Neural progenitor cell (in vitro differentiated cells): ENCODE measurements at regions not wholly inside any gene's neighbourhood (a gene's known extent, or its start where the extent isn't known, plus 50 kb on each side); places are given as distances from the start of the nearest gene placed in this dataset.

Source experiments
- DNase-seq: peaks from one replicate; pipeline ENCODE4 v3.0.0-alpha.2; 2016; ENCODE audit warnings: low spot score
- H2AFZ ChIP-seq: fragments of 200-600 bp; sonication (generic); replicated peaks from 2 replicates; pipeline ENCODE4 v1.6.1; 2016; ENCODE audit warnings: antibody characterized with exemption
- H3F3A ChIP-seq: fragments of 200-600 bp; sonication (generic); 2 replicates; pipeline ENCODE4 v1.6.1; 2016; ENCODE audit warnings: antibody characterized with exemption, low read depth
- H3K27ac ChIP-seq: fragments of 200-600 bp; sonication (generic); 2 replicates; pipeline ENCODE4 v1.5.1; 2016; ENCODE audit warnings: mild to moderate bottlenecking
- H3K27me3 ChIP-seq: fragments of 200-600 bp; sonication (generic); 2 replicates; pipeline ENCODE4 v1.6.1; 2016; ENCODE audit warnings: mild to moderate bottlenecking, moderate library complexity
- H3K36me3 ChIP-seq: fragments of 200-600 bp; sonication (generic); 2 replicates; pipeline ENCODE4 v1.5.1; 2016
- H3K4me1 ChIP-seq: fragments of 200-600 bp; sonication (generic); 2 replicates; pipeline ENCODE4 v1.6.1; 2016; ENCODE audit warnings: mixed run types
- H3K4me2 ChIP-seq: fragments of 200-600 bp; sonication (generic); 2 replicates; pipeline ENCODE4 v1.6.1; 2016
- H3K4me3 ChIP-seq: fragments of 200-600 bp; sonication (generic); 2 replicates; pipeline ENCODE4 v1.5.1; 2016
- H3K79me2 ChIP-seq: fragments of 200-600 bp; sonication (generic); 2 replicates; pipeline ENCODE4 v1.6.1; 2016; ENCODE audit warnings: low read depth
- H3K9ac ChIP-seq: fragments of 200-600 bp; sonication (generic); 2 replicates; pipeline ENCODE4 v1.6.1; 2016
- H3K9me3 ChIP-seq: fragments of 200-600 bp; sonication (generic); 2 replicates; pipeline ENCODE4 v1.5.1; 2016; ENCODE audit warnings: low read depth
- H4K20me1 ChIP-seq: fragments of 200-600 bp; sonication (generic); 2 replicates; pipeline ENCODE4 v1.6.1; 2016; ENCODE audit warnings: low read depth
- H3K27ac Mint-ChIP-seq: 3 replicates; pipeline ENCODE4 v1.8.0; 2021; ENCODE audit warnings: mixed read lengths
- H3K27me3 Mint-ChIP-seq: 2 replicates; pipeline ENCODE4 v1.8.0; 2022; ENCODE audit warnings: low read depth, mild to moderate bottlenecking, inconsistent platforms, moderate library complexity, mixed read lengths; ENCODE audit not compliant: insufficient read depth
- H3K36me3 Mint-ChIP-seq: 3 replicates; pipeline ENCODE4 v1.8.0; 2021; ENCODE audit warnings: mixed read lengths
- H3K4me1 Mint-ChIP-seq: 3 replicates; pipeline ENCODE4 v1.8.0; 2021; ENCODE audit warnings: mixed read lengths
- H3K4me3 Mint-ChIP-seq: 3 replicates; pipeline ENCODE4 v1.8.0; 2021; ENCODE audit warnings: mild to moderate bottlenecking, moderate library complexity, mixed read lengths
- H3K9me3 Mint-ChIP-seq: 3 replicates; pipeline ENCODE4 v1.8.0; 2020; ENCODE audit warnings: mixed read lengths
- CTCF ChIP-seq: fragments of 200-600 bp; sonication (generic); IDR thresholded peaks from 2 replicates; pipeline ENCODE4 v1.5.1; 2017; ENCODE audit warnings: antibody characterized with exemption, mild to moderate bottlenecking
- EZH2 ChIP-seq: fragments of 200-600 bp; sonication (generic); IDR thresholded peaks from 2 replicates; pipeline ENCODE4 v1.6.1; 2017; ENCODE audit warnings: antibody characterized with exemption, mild to moderate bottlenecking, moderate library complexity
- EZH2phosphoT487 ChIP-seq: fragments of 200-600 bp; sonication (generic); IDR thresholded peaks from 2 replicates; pipeline ENCODE4 v1.6.1; 2017; ENCODE audit warnings: antibody characterized with exemption

- H3K9me3 ChIP-seq = no peaks in the 10 kb centered on the region
- H3K4me3 ChIP-seq = no peak overlapping the region
- no peaks in the 10 kb centered on the region for H3K36me3 ChIP-seq
- H2AFZ ChIP-seq = no peak overlapping the region
- H3K27me3 Mint-ChIP-seq = peaks cover 4% of the 10 kb centered on the region
- H3K36me3 Mint-ChIP-seq = no peaks in the 10 kb centered on the region
- H3K27ac Mint-ChIP-seq = no peak overlapping the region
- no peak overlapping the region for H3K9ac ChIP-seq
- H3F3A ChIP-seq = peaks cover 17% of the 10 kb centered on the region
- no peak for TF ChIP-seq EZH2
- no peak for TF ChIP-seq CTCF
- TF ChIP-seq EZH2phosphoT487 = no peak
- no peak for DNase-seq
- H3K4me3 Mint-ChIP-seq = no peak overlapping the region
- H3K9me3 Mint-ChIP-seq = no peaks in the 10 kb centered on the region
- peaks cover 57% of the 10 kb centered on the region for H3K27me3 ChIP-seq
- no peak overlapping the region for H3K27ac ChIP-seq
- peak overlapping the region; percentile 27 for H3K4me2 ChIP-seq
- H3K4me1 Mint-ChIP-seq = peaks cover 27% of the 10 kb centered on the region
- H4K20me1 ChIP-seq = peaks cover 16% of the 10 kb centered on the region
- H3K4me1 ChIP-seq = peaks cover 33% of the 10 kb centered on the region
- H3K79me2 ChIP-seq = no peaks in the 10 kb centered on the region
Measured at GRCh38 chr2:103164748-103165147, 402.9 kb downstream of the TMEM182 start.

GRCh38 chr2:103165836-103166235 is 404.0 kb downstream of the TMEM182 start:
- peak overlapping the region; percentile 27 for H3K4me2 ChIP-seq
- no peak overlapping the region for H3K27ac ChIP-seq
- DNase-seq = peak; percentile 72
- no peak overlapping the region for H3K4me3 ChIP-seq
- H3K36me3 ChIP-seq = no peaks in the 10 kb centered on the region
- Mint-ChIP-seq H3K9me3 (no peaks in the 10 kb centered on the region), H3K27me3 (peaks cover 4% of the 10 kb centered on the region), H3K27ac (peak overlapping the region; percentile 46), H3K4me1 (peaks cover 27% of the 10 kb centered on the region), H3K4me3 (no peak overlapping the region), H3K36me3 (no peaks in the 10 kb centered on the region)
- H2AFZ ChIP-seq = no peak overlapping the region
- H3K9me3 ChIP-seq = no peaks in the 10 kb centered on the region
- H3K4me1 ChIP-seq = peaks cover 33% of the 10 kb centered on the region
- H3F3A ChIP-seq = peaks cover 17% of the 10 kb centered on the region
- H3K27me3 ChIP-seq = peaks cover 68% of the 10 kb centered on the region
- no peak overlapping the region for H3K9ac ChIP-seq
- H4K20me1 ChIP-seq = peaks cover 16% of the 10 kb centered on the region
- H3K79me2 ChIP-seq = no peaks in the 10 kb centered on the region
- TF ChIP-seq EZH2 (no peak), CTCF (no peak), EZH2phosphoT487 (peak; percentile 45)

- H3K27ac Mint-ChIP-seq = no peak overlapping the region
- peaks cover 6% of the 10 kb centered on the region for H3K27me3 Mint-ChIP-seq
- H3K27ac ChIP-seq = no peak overlapping the region
Measured at GRCh38 chr2:103166456-103167324, 404.9 kb downstream of the TMEM182 start.

More at GRCh38 chr2:103166456-103167324, 404.9 kb downstream of the TMEM182 start:
- peaks cover 16% of the 10 kb centered on the region for H4K20me1 ChIP-seq
- no peak overlapping the region for H3K4me3 ChIP-seq
- H3K4me2 ChIP-seq = no peak overlapping the region
- H3K4me1 ChIP-seq = peaks cover 33% of the 10 kb centered on the region
- H3K4me1 Mint-ChIP-seq = peaks cover 22% of the 10 kb centered on the region
- H3K9me3 ChIP-seq = no peaks in the 10 kb centered on the region
- TF ChIP-seq CTCF = no peak
- TF ChIP-seq EZH2 = no peak
- no peak for TF ChIP-seq EZH2phosphoT487
- H3K27me3 ChIP-seq = peaks cover 75% of the 10 kb centered on the region
- peaks cover 5% of the 10 kb centered on the region for H3K9me3 Mint-ChIP-seq
- H3K9ac ChIP-seq = no peak overlapping the region
- no peaks in the 10 kb centered on the region for H3K79me2 ChIP-seq
- DNase-seq = no peak
- no peak overlapping the region for H2AFZ ChIP-seq
- H3K36me3 Mint-ChIP-seq = no peaks in the 10 kb centered on the region
- peaks cover 17% of the 10 kb centered on the region for H3F3A ChIP-seq
- H3K36me3 ChIP-seq = no peaks in the 10 kb centered on the region
- no peak overlapping the region for H3K4me3 Mint-ChIP-seq
